ENCODE measurements at regions not wholly inside any gene's neighbourhood (a gene's known extent, or its start where the extent isn't known, plus 50 kb on each side); places are given as distances from the start of the nearest gene placed in this dataset.

DNA sequence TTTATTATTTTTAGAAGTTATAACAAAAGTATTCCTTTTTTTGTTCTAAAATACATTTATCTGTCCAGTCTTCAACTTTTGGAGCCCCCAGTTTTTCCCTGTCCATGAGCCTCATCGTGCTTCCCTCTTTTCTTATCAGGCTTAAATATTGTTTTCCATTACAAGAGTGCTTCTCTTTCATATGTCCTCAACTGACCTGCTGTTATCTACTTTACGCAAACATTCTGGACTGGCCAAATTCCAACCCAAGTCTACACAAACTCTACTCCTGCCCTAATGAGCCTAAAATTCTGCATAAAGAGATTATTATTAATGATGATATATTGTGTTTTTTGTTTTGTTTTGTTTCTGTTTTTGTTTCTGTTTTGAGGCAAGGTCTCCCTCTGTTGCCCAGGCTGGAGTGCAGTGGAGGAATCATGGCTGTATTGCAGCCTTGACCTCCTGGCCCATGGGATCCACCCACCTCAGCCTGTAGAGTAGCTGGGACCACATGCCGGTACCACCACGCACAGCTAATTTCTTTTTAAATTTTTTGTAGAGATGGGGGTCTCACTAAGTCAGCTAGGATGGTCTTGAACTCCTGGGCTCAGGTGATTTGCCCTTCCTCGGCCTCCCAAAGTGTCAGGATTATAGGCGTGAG is 318.8 kb upstream of the NEGR1 start:
- H3K4me1 ChIP-seq (ENCODE audit: control insufficient read depth in 2 of 2, insufficient read depth in 2 of 2, low read length in 2 of 2) = no peaks in the 10 kb centered on the region
- H3K9me3 ChIP-seq (ENCODE audit: control insufficient read depth in 2 of 2, low read length in 2 of 2) = no peaks in the 10 kb centered on the region
- H3K4me3 ChIP-seq (ENCODE audit: low read length in 2 of 2) = no peak overlapping the region
- no peak overlapping the region for H3K27ac ChIP-seq (ENCODE audit: low read depth in 2 of 2, low read length in 2 of 2)
- no peaks in the 10 kb centered on the region for H3K36me3 ChIP-seq (ENCODE audit: control insufficient read depth in 2 of 2, insufficient read depth in 2 of 2, low read length in 2 of 2)
- H3K27me3 ChIP-seq (ENCODE audit: control insufficient read depth in 2 of 2, insufficient read depth in 2 of 2, low read length in 2 of 2) = no peaks in the 10 kb centered on the region
- H3K9ac ChIP-seq (ENCODE audit: low read depth in 1 of 2, low read length in 2 of 2) = no peak overlapping the region

DNA sequence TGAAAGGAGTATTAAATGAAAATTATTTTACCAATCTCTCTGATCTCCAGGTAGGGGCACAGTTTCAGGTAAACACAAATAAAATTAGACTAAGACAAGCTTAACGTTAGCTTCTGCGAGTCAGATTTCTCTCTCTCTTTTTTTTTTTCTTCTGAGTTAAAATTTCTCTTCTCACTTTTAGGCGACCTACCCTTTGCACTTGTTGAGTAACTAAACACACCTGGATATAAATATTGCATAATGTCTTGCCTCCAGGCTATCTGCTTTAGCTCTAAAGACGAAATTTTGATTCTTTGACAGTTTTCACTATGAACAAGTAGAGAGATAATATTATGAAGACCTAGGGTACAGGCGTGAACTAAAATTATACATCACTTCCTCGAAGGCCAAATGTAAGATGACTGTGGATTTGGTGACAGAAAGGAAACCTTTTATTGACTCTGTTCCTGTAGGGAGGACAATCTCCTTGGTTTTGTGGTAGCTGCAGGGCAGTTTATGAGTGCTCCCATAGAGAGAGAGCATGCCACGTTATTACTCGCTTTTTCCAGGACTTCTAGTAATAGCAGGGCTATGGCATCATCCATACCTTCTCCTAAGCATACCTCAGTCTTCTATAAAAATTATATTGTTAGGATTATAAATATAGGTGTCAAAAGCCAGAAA is 303.8 kb upstream of the NEGR1 start:
- no peak overlapping the region for H3K27ac ChIP-seq (ENCODE audit: low read depth in 2 of 2, low read length in 2 of 2)
- no peak overlapping the region for H3K9ac ChIP-seq (ENCODE audit: low read depth in 1 of 2, low read length in 2 of 2)
- H3K4me3 ChIP-seq (ENCODE audit: low read length in 2 of 2) = no peak overlapping the region
- H3K36me3 ChIP-seq (ENCODE audit: control insufficient read depth in 2 of 2, insufficient read depth in 2 of 2, low read length in 2 of 2) = no peaks in the 10 kb centered on the region
- no peaks in the 10 kb centered on the region for H3K9me3 ChIP-seq (ENCODE audit: control insufficient read depth in 2 of 2, low read length in 2 of 2)
- H3K4me1 ChIP-seq (ENCODE audit: control insufficient read depth in 2 of 2, insufficient read depth in 2 of 2, low read length in 2 of 2) = no peaks in the 10 kb centered on the region
- H3K27me3 ChIP-seq (ENCODE audit: control insufficient read depth in 2 of 2, insufficient read depth in 2 of 2, low read length in 2 of 2) = no peaks in the 10 kb centered on the region

DNA sequence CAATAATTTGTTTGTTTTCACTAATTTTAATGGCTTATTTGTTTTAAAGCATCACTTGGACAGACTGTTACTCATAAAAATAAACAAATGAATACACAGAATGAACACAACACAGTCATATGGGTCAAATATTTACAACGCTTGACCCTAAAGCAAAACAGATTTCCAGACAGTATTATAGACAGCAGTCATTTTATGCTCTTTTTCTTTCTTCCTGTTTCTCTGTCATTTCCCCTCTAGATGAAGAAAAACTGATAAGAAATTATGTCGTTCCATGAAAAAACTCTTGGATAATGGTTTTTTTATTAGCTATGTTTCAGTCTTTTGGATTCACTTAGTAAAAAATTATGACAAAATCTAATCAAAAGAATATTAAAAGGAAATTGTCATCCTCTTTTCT is 297.3 kb upstream of the NEGR1 start:
- H3K9ac ChIP-seq (ENCODE audit: low read depth in 1 of 2, low read length in 2 of 2) = no peak overlapping the region
- no peaks in the 10 kb centered on the region for H3K9me3 ChIP-seq (ENCODE audit: control insufficient read depth in 2 of 2, low read length in 2 of 2)
- H3K4me1 ChIP-seq (ENCODE audit: control insufficient read depth in 2 of 2, insufficient read depth in 2 of 2, low read length in 2 of 2) = no peaks in the 10 kb centered on the region
- no peak overlapping the region for H3K4me3 ChIP-seq (ENCODE audit: low read length in 2 of 2)
- no peaks in the 10 kb centered on the region for H3K27me3 ChIP-seq (ENCODE audit: control insufficient read depth in 2 of 2, insufficient read depth in 2 of 2, low read length in 2 of 2)
- no peaks in the 10 kb centered on the region for H3K36me3 ChIP-seq (ENCODE audit: control insufficient read depth in 2 of 2, insufficient read depth in 2 of 2, low read length in 2 of 2)
- no peak overlapping the region for H3K27ac ChIP-seq (ENCODE audit: low read depth in 2 of 2, low read length in 2 of 2)

GRCh38 chr1:72570815-72571214 is 288.5 kb upstream of the NEGR1 start:
- H3K4me1 ChIP-seq (ENCODE audit: control insufficient read depth in 2 of 2, insufficient read depth in 2 of 2, low read length in 2 of 2) = no peaks in the 10 kb centered on the region
- no peaks in the 10 kb centered on the region for H3K27me3 ChIP-seq (ENCODE audit: control insufficient read depth in 2 of 2, insufficient read depth in 2 of 2, low read length in 2 of 2)
- no peak overlapping the region for H3K9ac ChIP-seq (ENCODE audit: low read depth in 1 of 2, low read length in 2 of 2)
- no peak overlapping the region for H3K4me3 ChIP-seq (ENCODE audit: low read length in 2 of 2)
- no peaks in the 10 kb centered on the region for H3K36me3 ChIP-seq (ENCODE audit: control insufficient read depth in 2 of 2, insufficient read depth in 2 of 2, low read length in 2 of 2)
- H3K9me3 ChIP-seq (ENCODE audit: control insufficient read depth in 2 of 2, low read length in 2 of 2) = no peaks in the 10 kb centered on the region
- H3K27ac ChIP-seq (ENCODE audit: low read depth in 2 of 2, low read length in 2 of 2) = no peak overlapping the region

DNA sequence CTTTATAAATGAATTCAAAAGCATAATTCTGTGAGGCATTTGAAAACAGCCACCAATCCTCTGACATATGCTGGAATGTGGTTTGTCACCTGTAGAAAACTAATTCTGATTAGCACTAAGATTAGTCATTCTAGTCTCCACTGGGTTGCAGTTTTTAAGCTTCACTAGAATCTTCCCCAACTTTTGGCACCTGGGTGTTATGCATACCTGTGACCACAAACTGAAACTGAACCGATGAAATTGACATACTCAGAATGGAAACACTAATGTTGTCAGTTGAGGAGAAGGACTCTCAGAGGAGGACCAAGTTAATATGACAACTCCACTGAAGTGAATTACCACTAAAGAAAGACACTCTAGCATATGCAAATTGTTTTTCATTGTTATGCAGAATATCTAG is 285.8 kb upstream of the NEGR1 start:
- no peak overlapping the region for H3K27ac ChIP-seq (ENCODE audit: low read depth in 2 of 2, low read length in 2 of 2)
- H3K27me3 ChIP-seq (ENCODE audit: control insufficient read depth in 2 of 2, insufficient read depth in 2 of 2, low read length in 2 of 2) = no peaks in the 10 kb centered on the region
- no peaks in the 10 kb centered on the region for H3K36me3 ChIP-seq (ENCODE audit: control insufficient read depth in 2 of 2, insufficient read depth in 2 of 2, low read length in 2 of 2)
- H3K9me3 ChIP-seq (ENCODE audit: control insufficient read depth in 2 of 2, low read length in 2 of 2) = no peaks in the 10 kb centered on the region
- H3K4me1 ChIP-seq (ENCODE audit: control insufficient read depth in 2 of 2, insufficient read depth in 2 of 2, low read length in 2 of 2) = no peaks in the 10 kb centered on the region
- H3K9ac ChIP-seq (ENCODE audit: low read depth in 1 of 2, low read length in 2 of 2) = no peak overlapping the region
- no peak overlapping the region for H3K4me3 ChIP-seq (ENCODE audit: low read length in 2 of 2)

- Histone ChIP-seq H3K27me3 (ENCODE audit: control insufficient read depth in 2 of 2, insufficient read depth in 2 of 2, low read length in 2 of 2) (no peaks in the 10 kb centered on the region), H3K9ac (ENCODE audit: low read depth in 1 of 2, low read length in 2 of 2) (no peak overlapping the region), H3K4me1 (ENCODE audit: control insufficient read depth in 2 of 2, insufficient read depth in 2 of 2, low read length in 2 of 2) (no peaks in the 10 kb centered on the region), H3K36me3 (ENCODE audit: control insufficient read depth in 2 of 2, insufficient read depth in 2 of 2, low read length in 2 of 2) (no peaks in the 10 kb centered on the region), H3K27ac (ENCODE audit: low read depth in 2 of 2, low read length in 2 of 2) (no peak overlapping the region), H3K4me3 (ENCODE audit: low read length in 2 of 2) (no peak overlapping the region), H3K9me3 (ENCODE audit: control insufficient read depth in 2 of 2, low read length in 2 of 2) (no peaks in the 10 kb centered on the region)
Observed at GRCh38 chr1:72567521-72567920, 285.2 kb upstream of the NEGR1 start.

- no peaks in the 10 kb centered on the region for H3K9me3 ChIP-seq (ENCODE audit: control insufficient read depth in 2 of 2, low read length in 2 of 2)
- H3K9ac ChIP-seq (ENCODE audit: low read depth in 1 of 2, low read length in 2 of 2) = no peak overlapping the region
- no peak overlapping the region for H3K27ac ChIP-seq (ENCODE audit: low read depth in 2 of 2, low read length in 2 of 2)
- H3K27me3 ChIP-seq (ENCODE audit: control insufficient read depth in 2 of 2, insufficient read depth in 2 of 2, low read length in 2 of 2) = no peaks in the 10 kb centered on the region
- no peaks in the 10 kb centered on the region for H3K36me3 ChIP-seq (ENCODE audit: control insufficient read depth in 2 of 2, insufficient read depth in 2 of 2, low read length in 2 of 2)
- H3K4me1 ChIP-seq (ENCODE audit: control insufficient read depth in 2 of 2, insufficient read depth in 2 of 2, low read length in 2 of 2) = no peaks in the 10 kb centered on the region
- no peak overlapping the region for H3K4me3 ChIP-seq (ENCODE audit: low read length in 2 of 2)
Observed at GRCh38 chr1:72564749-72565148, 282.4 kb upstream of the NEGR1 start.

DNA sequence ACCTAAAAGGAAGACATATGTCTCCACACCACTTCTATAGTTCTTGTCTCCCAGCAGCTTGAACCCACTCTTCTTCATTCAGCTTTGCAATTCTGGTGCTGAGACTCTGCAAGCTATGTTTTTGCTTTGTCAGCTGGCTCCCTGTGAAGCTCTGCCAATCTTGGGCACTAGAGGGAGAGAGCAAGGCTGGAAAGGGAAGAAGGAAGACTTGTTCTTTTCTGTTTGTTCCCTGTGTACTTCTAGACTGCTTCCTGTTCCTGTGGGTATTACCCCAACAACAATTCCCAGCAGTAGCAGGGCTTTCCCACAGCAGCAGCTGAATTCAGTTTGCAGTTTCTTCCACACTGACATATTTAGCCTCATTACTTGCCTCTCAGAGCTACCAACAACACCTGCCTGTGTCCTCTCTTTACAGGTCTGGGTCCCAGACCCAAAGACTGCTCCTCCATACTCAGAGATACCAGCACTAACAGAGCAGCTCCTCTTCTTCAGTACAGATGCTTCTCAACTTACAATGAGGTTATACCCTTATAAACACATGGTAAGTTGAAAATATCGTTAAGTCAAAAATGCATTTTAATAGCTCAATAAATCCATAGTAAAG is 275.2 kb upstream of the NEGR1 start:
- Histone ChIP-seq H3K9me3 (ENCODE audit: control insufficient read depth in 2 of 2, low read length in 2 of 2) (no peaks in the 10 kb centered on the region), H3K4me3 (ENCODE audit: low read length in 2 of 2) (no peak overlapping the region), H3K27ac (ENCODE audit: low read depth in 2 of 2, low read length in 2 of 2) (no peak overlapping the region), H3K4me1 (ENCODE audit: control insufficient read depth in 2 of 2, insufficient read depth in 2 of 2, low read length in 2 of 2) (no peaks in the 10 kb centered on the region), H3K9ac (ENCODE audit: low read depth in 1 of 2, low read length in 2 of 2) (no peak overlapping the region), H3K27me3 (ENCODE audit: control insufficient read depth in 2 of 2, insufficient read depth in 2 of 2, low read length in 2 of 2) (no peaks in the 10 kb centered on the region), H3K36me3 (ENCODE audit: control insufficient read depth in 2 of 2, insufficient read depth in 2 of 2, low read length in 2 of 2) (no peaks in the 10 kb centered on the region)

- no peaks in the 10 kb centered on the region for H3K36me3 ChIP-seq (ENCODE audit: control insufficient read depth in 2 of 2, insufficient read depth in 2 of 2, low read length in 2 of 2)
- no peaks in the 10 kb centered on the region for H3K4me1 ChIP-seq (ENCODE audit: control insufficient read depth in 2 of 2, insufficient read depth in 2 of 2, low read length in 2 of 2)
- H3K4me3 ChIP-seq (ENCODE audit: low read length in 2 of 2) = no peak overlapping the region
- H3K27ac ChIP-seq (ENCODE audit: low read depth in 2 of 2, low read length in 2 of 2) = no peak overlapping the region
- no peaks in the 10 kb centered on the region for H3K27me3 ChIP-seq (ENCODE audit: control insufficient read depth in 2 of 2, insufficient read depth in 2 of 2, low read length in 2 of 2)
- no peaks in the 10 kb centered on the region for H3K9me3 ChIP-seq (ENCODE audit: control insufficient read depth in 2 of 2, low read length in 2 of 2)
- H3K9ac ChIP-seq (ENCODE audit: low read depth in 1 of 2, low read length in 2 of 2) = no peak overlapping the region
Observed at GRCh38 chr1:72547412-72547811, 265.1 kb upstream of the NEGR1 start.

DNA sequence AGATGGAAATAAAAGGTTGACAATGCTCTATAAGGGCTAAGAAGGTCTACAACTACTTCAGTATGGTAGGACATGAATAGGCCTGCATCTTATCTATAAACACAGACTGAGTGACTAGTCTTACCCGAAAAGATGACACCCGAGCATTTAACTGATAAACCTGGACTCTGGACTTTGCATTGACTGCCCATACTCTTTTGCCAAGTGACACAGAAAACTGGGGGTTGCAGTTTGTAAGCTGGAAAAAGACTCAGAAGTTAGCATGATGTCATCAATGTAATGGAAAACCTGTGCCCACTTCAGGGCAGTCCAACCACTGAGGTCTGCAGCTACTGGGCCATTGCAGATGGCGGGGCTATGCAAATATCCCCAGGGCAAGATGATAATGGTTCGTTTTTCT is 258.3 kb upstream of the NEGR1 start:
- Histone ChIP-seq H3K4me3 (ENCODE audit: low read length in 2 of 2) (no peak overlapping the region), H3K27me3 (ENCODE audit: control insufficient read depth in 2 of 2, insufficient read depth in 2 of 2, low read length in 2 of 2) (no peaks in the 10 kb centered on the region), H3K27ac (ENCODE audit: low read depth in 2 of 2, low read length in 2 of 2) (no peak overlapping the region), H3K4me1 (ENCODE audit: control insufficient read depth in 2 of 2, insufficient read depth in 2 of 2, low read length in 2 of 2) (no peaks in the 10 kb centered on the region), H3K9me3 (ENCODE audit: control insufficient read depth in 2 of 2, low read length in 2 of 2) (no peaks in the 10 kb centered on the region), H3K9ac (ENCODE audit: low read depth in 1 of 2, low read length in 2 of 2) (no peak overlapping the region), H3K36me3 (ENCODE audit: control insufficient read depth in 2 of 2, insufficient read depth in 2 of 2, low read length in 2 of 2) (no peaks in the 10 kb centered on the region)

Measured in mucosa of rectum (tissue), 2 donors.